ENCODE measurements at regions not wholly inside any gene's neighbourhood (a gene's known extent, or its start where the extent isn't known, plus 50 kb on each side); places are given as distances from the start of the nearest gene placed in this dataset.

- TF ChIP-seq POLR2A (IDR thresholded peaks at IDR 0.05; ENCODE audit: low read depth, low read length) (no peak), POLR2AphosphoS5 (IDR thresholded peaks at IDR 0.05; ENCODE audit: low read depth, low read length) (no peak), TAF1 (IDR thresholded peaks at IDR 0.05; ENCODE audit: borderline replicate concordance, low read depth, low read length) (no peak)
These were observed 435.0 kb upstream of the STXBP6 start for GRCh38 chr14:25484906-25485305.

All from GM12892 (cell line).